HEK293 (cell line): ENCODE measurements at regions not wholly inside any gene's neighbourhood (a gene's known extent, or its start where the extent isn't known, plus 50 kb on each side); places are given as distances from the start of the nearest gene placed in this dataset.

Experiments used
- CTCF ChIA-PET: fragments of 350-600 bp; formaldehyde crosslinking; extraction: SDS; loops from one replicate; lab custom pipeline; 2021; ENCODE audit warnings: antibody characterized with exemption; lab: Yijun Ruan, JAX
- POLR2A ChIA-PET: fragments of 300-600 bp; formaldehyde crosslinking; extraction: SDS; loops from one replicate; lab custom pipeline; 2020; ENCODE audit warnings: antibody characterized with exemption, inconsistent platforms; lab: Yijun Ruan, JAX
- H3K27ac ChIP-seq: fragments of 200-500 bp; sonication (Bioruptor generic); 2 replicates; pipeline ENCODE4 v1.5.1; 2014; ENCODE audit warnings: low read depth, low read length, control low read depth, inconsistent platforms; ENCODE audit errors: extremely low read depth
- H3K36me3 ChIP-seq, 2 experiments: fragments of 200-500 bp in 1 of 2; sonication (Bioruptor generic) in 1 of 2; 1 replicate in 1 of 2; 2 replicates in 1 of 2; pipeline ENCODE4 v1.5.1; 2014 to 2017; ENCODE audit warnings: inconsistent platforms in 2 of 2, low read length in 2 of 2; ENCODE audit not compliant: control insufficient read depth in 2 of 2, insufficient read depth in 1 of 2
- H3K4me1 ChIP-seq: fragments of 200-500 bp; sonication (Bioruptor generic); 2 replicates; pipeline ENCODE4 v1.5.1; 2014; ENCODE audit warnings: mild to moderate bottlenecking, low read length, inconsistent platforms; ENCODE audit not compliant: control insufficient read depth, insufficient read depth
- H3K4me3 ChIP-seq: 2 replicates; pipeline ENCODE4 v1.5.1; 2011; ENCODE audit warnings: low read depth, mild to moderate bottlenecking, control low read depth, low read length, moderate library complexity
- H3K9me3 ChIP-seq: fragments of 200-500 bp; sonication (Bioruptor generic); 2 replicates; pipeline ENCODE4 v1.5.1; 2014; ENCODE audit warnings: low read depth, low read length, inconsistent platforms; ENCODE audit not compliant: control insufficient read depth, insufficient read depth
- BCL6B ChIP-seq: fragments of 450-650 bp; formaldehyde crosslinking; IDR thresholded peaks from 2 replicates; pipeline ENCODE4 v1.5.1; 2017; ENCODE audit warnings: missing biosample characterization, missing genetic modification characterization
- PRDM10 ChIP-seq: fragments of 450-650 bp; formaldehyde crosslinking; IDR thresholded peaks from 2 replicates; pipeline ENCODE4 v1.5.1; 2016; ENCODE audit warnings: missing biosample characterization, missing genetic modification characterization
- PRDM4 ChIP-seq: fragments of 450-650 bp; formaldehyde crosslinking; IDR thresholded peaks from 2 replicates; pipeline ENCODE4 v1.5.1; 2017; ENCODE audit warnings: missing biosample characterization, missing genetic modification characterization
- REST ChIP-seq: fragments of 450-650 bp; formaldehyde crosslinking; IDR thresholded peaks from 2 replicates; pipeline ENCODE4 v1.5.1; 2016; ENCODE audit warnings: missing biosample characterization, missing genetic modification characterization
- WT1 ChIP-seq: fragments of 450-650 bp; formaldehyde crosslinking; IDR thresholded peaks from 2 replicates; pipeline ENCODE4 v1.5.1; 2016; ENCODE audit warnings: missing biosample characterization, missing genetic modification characterization
- YY1 ChIP-seq: fragments of 450-650 bp; formaldehyde crosslinking; IDR thresholded peaks from 2 replicates; pipeline ENCODE4 v1.5.1; 2018; ENCODE audit warnings: missing biosample characterization, missing genetic modification characterization
- ZNF221 ChIP-seq: fragments of 450-650 bp; formaldehyde crosslinking; IDR thresholded peaks from 2 replicates; pipeline ENCODE4 v1.5.1; 2017; ENCODE audit warnings: missing biosample characterization, missing genetic modification characterization, borderline replicate concordance
- ZNF354C ChIP-seq: fragments of 450-650 bp; formaldehyde crosslinking; IDR thresholded peaks from 2 replicates; pipeline ENCODE4 v1.5.1; 2016; ENCODE audit warnings: missing biosample characterization, missing genetic modification characterization, low read depth, borderline replicate concordance
- ZNF416 ChIP-seq: fragments of 450-650 bp; formaldehyde crosslinking; IDR thresholded peaks from 2 replicates; pipeline ENCODE4 v1.5.1; 2016; ENCODE audit warnings: missing biosample characterization, missing genetic modification characterization
- ZNF449 ChIP-seq: fragments of 450-650 bp; formaldehyde crosslinking; IDR thresholded peaks from 2 replicates; pipeline ENCODE4 v1.5.1; 2017; ENCODE audit warnings: missing biosample characterization, mild to moderate bottlenecking, missing genetic modification characterization, moderate library complexity
- ZNF529 ChIP-seq: fragments of 450-650 bp; formaldehyde crosslinking; IDR thresholded peaks from 2 replicates; pipeline ENCODE4 v1.5.1; 2017; ENCODE audit warnings: missing genetic modification characterization, missing biosample characterization; ENCODE audit not compliant: insufficient replicate concordance
- ZNF571 ChIP-seq: fragments of 450-650 bp; formaldehyde crosslinking; IDR thresholded peaks from 2 replicates; pipeline ENCODE4 v1.5.0; 2017; ENCODE audit warnings: missing biosample characterization, missing genetic modification characterization
- ZNF610 ChIP-seq: fragments of 450-650 bp; formaldehyde crosslinking; IDR thresholded peaks from 2 replicates; pipeline ENCODE4 v1.5.1; 2016; ENCODE audit warnings: missing biosample characterization, missing genetic modification characterization, borderline replicate concordance
- ZNF776 ChIP-seq: fragments of 450-650 bp; formaldehyde crosslinking; IDR thresholded peaks from 2 replicates; pipeline ENCODE4 v1.5.0; 2017; ENCODE audit warnings: missing biosample characterization, missing genetic modification characterization, borderline replicate concordance
- ZSCAN16 ChIP-seq: fragments of 450-650 bp; formaldehyde crosslinking; IDR thresholded peaks from 2 replicates; pipeline ENCODE4 v1.5.1; 2016; ENCODE audit warnings: missing biosample characterization, missing genetic modification characterization

GRCh38 chr5:166677891-166678290 lies 1613.6 kb upstream of the WWC1 start (continued):
- TF ChIP-seq BCL6B (tag by site-specific recombination): no peak
- no peak for TF ChIP-seq YY1
- no peak for TF ChIP-seq ZNF416
- TF ChIP-seq ZNF354C: no peak
- TF ChIP-seq ZNF776 (tag by site-specific recombination): no peak

- no peak overlapping the region for H3K27ac ChIP-seq
- H3K9me3 ChIP-seq: no peaks in the 10 kb centered on the region
- ChIA-PET POLR2A (no interaction called here), CTCF (no interaction called here)
- no peak overlapping the region for H3K4me3 ChIP-seq
- no peak for TF ChIP-seq ZNF221 (tag by site-specific recombination)
- no peaks in the 10 kb centered on the region for H3K36me3 ChIP-seq
- H3K4me1 ChIP-seq: no peaks in the 10 kb centered on the region
Observed at GRCh38 chr5:166679331-166679730, 1612.1 kb upstream of the WWC1 start.

GRCh38 chr5:166695326-166695725 lies 1596.1 kb upstream of the WWC1 start:
- POLR2A ChIA-PET: no interaction called here
- no peak for TF ChIP-seq PRDM4
- TF ChIP-seq, all 188 proteins: peak for 0
- Histone ChIP-seq H3K27ac (no peak overlapping the region), H3K9me3 (no peaks in the 10 kb centered on the region), H3K4me3 (no peak overlapping the region), H3K36me3 (no peaks in the 10 kb centered on the region), H3K4me1 (no peaks in the 10 kb centered on the region)
- CTCF ChIA-PET: no interaction called here

- Histone ChIP-seq H3K36me3 (no peaks in the 10 kb centered on the region), H3K4me3 (no peak overlapping the region), H3K4me1 (no peaks in the 10 kb centered on the region), H3K27ac (no peak overlapping the region), H3K9me3 (no peaks in the 10 kb centered on the region)
- ChIA-PET CTCF (no interaction called here), POLR2A (interaction anchor here (0.6 kb wide), 1 partner anchor 209 kb away, joined by 3 read pairs; no protein-coding TSS in a partner anchor)
- no peak for TF ChIP-seq ZNF571
- TF ChIP-seq ZSCAN16 (tag by site-specific recombination): no peak
- no peak for TF ChIP-seq ZNF610 (tag by site-specific recombination)
- no peak for TF ChIP-seq ZNF529 (tag by site-specific recombination)
- TF ChIP-seq WT1: no peak
- TF ChIP-seq REST (tag by site-specific recombination): no peak
- TF ChIP-seq PRDM10 (tag by site-specific recombination): no peak
- no peak for TF ChIP-seq ZNF449
Observed at GRCh38 chr5:166708291-166708690, 1583.2 kb upstream of the WWC1 start.
